Fibroblast of mammary gland (primary cell): ENCODE measurements at regions not wholly inside any gene's neighbourhood (a gene's known extent, or its start where the extent isn't known, plus 50 kb on each side); places are given as distances from the start of the nearest gene placed in this dataset.

Experiments
- DNase-seq: peaks from one replicate; pipeline ENCODE4 v3.0.0-alpha.2; 2010; ENCODE audit warnings: low read depth
- H3K4me3 ChIP-seq: 2 replicates; pipeline ENCODE4 v1.5.1; 2011; ENCODE audit warnings: low read depth, mild to moderate bottlenecking, low read length, moderate library complexity; ENCODE audit not compliant: control insufficient read depth
- CTCF ChIP-seq: conservative IDR thresholded peaks from 2 replicates; pipeline ENCODE4 v1.5.1; 2011; ENCODE audit warnings: low read depth, low read length, inconsistent platforms; ENCODE audit not compliant: control insufficient read depth, insufficient read depth

GRCh38 chr14:84262932-84263331, 1267.0 kb upstream of the FLRT2 start:
- DNase-seq: no peak
- no peak overlapping the region for H3K4me3 ChIP-seq
- TF ChIP-seq CTCF: no peak

DNA sequence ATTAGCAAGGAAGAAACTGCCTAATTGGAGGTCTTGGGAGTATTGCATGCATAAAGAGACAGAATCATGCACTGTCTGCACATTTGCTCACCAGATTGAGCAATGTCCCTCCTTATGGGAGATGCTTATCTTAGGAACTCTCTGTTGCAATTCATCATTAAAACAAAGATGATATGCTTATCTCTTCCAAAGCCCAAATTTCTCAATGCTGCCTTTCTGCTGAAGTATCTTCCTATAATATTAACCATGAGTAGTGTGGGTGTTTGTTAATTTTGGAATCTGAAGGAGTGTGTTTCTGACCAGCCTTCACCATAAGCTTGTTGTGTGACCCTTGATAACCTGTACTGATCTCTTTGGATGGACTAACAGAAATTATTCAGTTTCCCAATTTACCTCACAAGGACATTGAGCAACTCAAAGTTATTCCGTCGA, 1257.6 kb upstream of the FLRT2 start:
- no peak overlapping the region for H3K4me3 ChIP-seq
- DNase-seq: no peak
- no peak for TF ChIP-seq CTCF

DNA sequence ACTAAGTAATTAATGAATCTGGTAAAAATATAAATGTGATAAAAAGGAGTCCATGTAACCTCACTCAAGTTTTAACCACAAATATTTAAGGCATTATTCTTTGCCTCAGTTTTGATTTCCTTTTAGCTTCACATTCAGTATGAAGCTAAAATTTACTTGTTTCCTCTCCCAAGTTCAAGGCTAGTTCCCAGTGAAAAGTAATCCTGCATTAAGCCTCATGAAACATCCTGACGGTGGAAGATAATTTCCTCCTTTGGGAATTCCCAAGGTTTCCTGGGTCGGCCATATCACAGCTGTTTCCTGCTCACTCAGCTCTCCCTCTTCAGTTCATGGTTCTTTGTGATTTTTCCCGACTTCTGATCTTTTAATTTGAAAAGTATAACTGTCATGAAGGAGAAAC, 1256.8 kb upstream of the FLRT2 start:
- no peak overlapping the region for H3K4me3 ChIP-seq
- DNase-seq: no peak
- TF ChIP-seq CTCF: no peak

DNA sequence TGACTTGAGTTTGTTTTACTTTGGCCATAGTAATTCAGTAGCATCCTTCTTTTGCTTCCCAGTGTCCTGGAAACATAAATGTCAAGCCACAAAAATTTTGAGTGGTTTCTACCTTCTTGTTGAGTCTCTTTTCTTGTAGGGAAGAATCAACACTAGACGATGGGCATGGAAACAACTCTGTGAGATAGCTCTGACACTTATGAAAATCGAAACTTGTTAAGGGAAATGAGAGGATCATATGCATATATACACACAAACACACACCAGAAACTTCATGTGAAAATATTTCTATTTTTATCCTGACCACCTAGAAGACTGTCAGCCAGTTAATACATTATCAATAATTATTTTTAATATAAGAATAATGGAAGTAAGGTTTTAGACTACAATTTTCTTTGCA, 1247.3 kb upstream of the FLRT2 start:
- TF ChIP-seq CTCF: no peak
- no peak overlapping the region for H3K4me3 ChIP-seq
- DNase-seq: no peak

GRCh38 chr14:84288781-84289180, 1241.2 kb upstream of the FLRT2 start:
- no peak overlapping the region for H3K4me3 ChIP-seq
- TF ChIP-seq CTCF: no peak
- DNase-seq: no peak

GRCh38 chr14:84298663-84299195, 1231.2 kb upstream of the FLRT2 start:
- no peak for TF ChIP-seq CTCF
- H3K4me3 ChIP-seq: no peak overlapping the region
- DNase-seq: no peak

GRCh38 chr14:84303140-84303539, 1226.8 kb upstream of the FLRT2 start:
- DNase-seq: no peak
- TF ChIP-seq CTCF: no peak
- H3K4me3 ChIP-seq: no peak overlapping the region
